NCI-H2107 treated with DMSO at 0.1 percent for 48 hours (cell line): ENCODE measurements at regions not wholly inside any gene's neighbourhood (a gene's known extent, or its start where the extent isn't known, plus 50 kb on each side); places are given as distances from the start of the nearest gene placed in this dataset.
A peak's percentile ranks its signal among the peaks of the same experiment; 100 is the strongest.

Source experiments
- DNase-seq: peaks from one replicate; lab custom pipeline; 2025; ENCODE audit not compliant: unreplicated experiment; lab: John Stamatoyannopoulos, UW

- no peak for DNase-seq
Observed at GRCh38 chr11:112731538-112731937, 229.7 kb upstream of the NCAM1 start.

GRCh38 chr11:112732031-112732430, 229.2 kb upstream of the NCAM1 start:
- DNase-seq = no peak

- no peak for DNase-seq
Observed at GRCh38 chr11:112734207-112734606, 227.0 kb upstream of the NCAM1 start.

- no peak for DNase-seq
Observed at GRCh38 chr11:112735470-112735869, 225.8 kb upstream of the NCAM1 start.

GRCh38 chr11:112744041-112744440, 217.2 kb upstream of the NCAM1 start:
- no peak for DNase-seq

- DNase-seq = peak; percentile 9
Observed at GRCh38 chr11:112745973-112746372, 215.2 kb upstream of the NCAM1 start.

GRCh38 chr11:112748252-112748651, 213.0 kb upstream of the NCAM1 start:
- no peak for DNase-seq

GRCh38 chr11:112748713-112749543, 212.3 kb upstream of the NCAM1 start:
- DNase-seq = no peak

GRCh38 chr11:112751329-112751728, 209.9 kb upstream of the NCAM1 start:
- DNase-seq = no peak

GRCh38 chr11:112751772-112752171, 209.4 kb upstream of the NCAM1 start:
- DNase-seq = no peak

- DNase-seq = no peak
Observed at GRCh38 chr11:112752563-112752962, 208.7 kb upstream of the NCAM1 start.

GRCh38 chr11:112753706-112754105, 207.5 kb upstream of the NCAM1 start:
- DNase-seq = no peak

- DNase-seq = no peak
Observed at GRCh38 chr11:112759418-112759817, 201.8 kb upstream of the NCAM1 start.

GRCh38 chr11:112760396-112761059, 200.7 kb upstream of the NCAM1 start:
- DNase-seq = no peak

- no peak for DNase-seq
Observed at GRCh38 chr11:112761911-112762706, 199.1 kb upstream of the NCAM1 start.

- peak; percentile 12 for DNase-seq
Observed at GRCh38 chr11:112762707-112763090, 198.5 kb upstream of the NCAM1 start.

- no peak for DNase-seq
Observed at GRCh38 chr11:112765337-112765736, 195.9 kb upstream of the NCAM1 start.

GRCh38 chr11:112769170-112769569, 192.1 kb upstream of the NCAM1 start:
- DNase-seq = no peak

GRCh38 chr11:112769584-112769983, 191.6 kb upstream of the NCAM1 start:
- DNase-seq = no peak

- no peak for DNase-seq
Observed at GRCh38 chr11:112770033-112770432, 191.2 kb upstream of the NCAM1 start.

- no peak for DNase-seq
Observed at GRCh38 chr11:112770487-112770886, 190.7 kb upstream of the NCAM1 start.

- no peak for DNase-seq
Observed at GRCh38 chr11:112771851-112772250, 189.4 kb upstream of the NCAM1 start.
